Right kidney (tissue), 1 donor: ENCODE measurements at regions not wholly inside any gene's neighbourhood (a gene's known extent, or its start where the extent isn't known, plus 50 kb on each side); places are given as distances from the start of the nearest gene placed in this dataset.
"Not testable (repeated sequence)": the region's sequence is repeated elsewhere in the genome, so short reads cannot be mapped to it uniquely, and the experiment has no call there.

Experiments
- DNase-seq: peaks from one replicate; pipeline ENCODE4 v3.0.0-alpha.2; 2016

GRCh38 chr16:7962091-7962879 lies 628.0 kb downstream of the TMEM114 start:
- DNase-seq: no peak

DNA sequence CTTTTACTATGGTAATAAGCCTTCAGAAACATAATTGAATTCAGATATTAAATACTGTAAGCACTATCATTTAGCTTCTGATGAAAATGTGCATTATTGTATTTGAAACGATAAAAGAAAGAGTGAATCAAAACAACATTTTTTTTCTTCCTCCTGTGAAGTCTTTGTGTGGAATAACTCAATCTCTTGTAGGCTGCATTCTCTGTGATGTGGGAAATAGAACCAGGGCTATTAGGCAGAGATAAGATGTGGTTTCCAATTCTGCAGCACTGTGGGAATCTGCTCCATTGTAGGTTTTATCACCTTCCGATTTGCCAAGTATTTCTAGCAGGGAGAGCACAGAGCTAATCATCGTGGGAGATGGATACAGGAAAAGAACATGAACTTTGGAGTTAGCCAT lies 624.5 kb downstream of the RBFOX1 start:
- no peak for DNase-seq

DNA sequence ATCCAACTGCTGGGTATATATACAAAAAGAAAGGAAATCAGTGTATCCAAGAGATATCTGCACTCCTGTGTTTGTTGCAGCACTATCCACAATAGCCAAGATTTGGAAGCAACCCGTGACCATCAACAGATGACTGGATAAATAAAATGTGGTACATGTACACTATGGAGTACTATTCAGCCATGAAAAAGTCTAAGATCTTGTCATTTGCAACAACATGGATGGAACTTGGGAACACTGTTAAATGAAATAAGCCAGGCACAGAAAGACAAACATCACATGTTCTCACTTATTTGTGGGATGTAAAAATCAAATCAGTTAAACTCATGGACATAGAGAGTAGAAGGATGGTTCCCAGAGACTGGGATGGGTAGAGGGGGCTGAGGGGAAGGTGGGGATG lies 620.7 kb downstream of the RBFOX1 start:
- DNase-seq: no peak

GRCh38 chr16:7946142-7946541 lies 613.5 kb downstream of the RBFOX1 start:
- DNase-seq: no peak

DNA sequence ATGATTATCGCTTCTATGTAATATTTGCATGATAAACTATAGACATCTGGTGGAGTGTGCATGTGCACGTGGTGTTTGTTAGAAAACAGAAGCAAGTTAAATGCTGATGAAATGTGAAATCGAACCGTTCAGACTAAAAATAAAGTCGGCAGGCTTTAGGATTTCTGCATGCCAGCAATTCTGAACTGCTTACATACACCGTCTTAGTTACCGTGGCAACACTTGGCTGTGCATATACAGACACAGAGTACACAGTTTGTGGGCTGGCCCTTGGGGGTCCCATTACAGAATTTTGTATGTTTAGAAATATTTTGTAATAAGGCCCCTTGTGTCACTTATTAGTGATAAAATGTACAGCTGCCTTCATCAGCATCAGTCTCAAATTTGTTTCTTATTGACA lies 605.5 kb downstream of the RBFOX1 start:
- DNase-seq: no peak

DNA sequence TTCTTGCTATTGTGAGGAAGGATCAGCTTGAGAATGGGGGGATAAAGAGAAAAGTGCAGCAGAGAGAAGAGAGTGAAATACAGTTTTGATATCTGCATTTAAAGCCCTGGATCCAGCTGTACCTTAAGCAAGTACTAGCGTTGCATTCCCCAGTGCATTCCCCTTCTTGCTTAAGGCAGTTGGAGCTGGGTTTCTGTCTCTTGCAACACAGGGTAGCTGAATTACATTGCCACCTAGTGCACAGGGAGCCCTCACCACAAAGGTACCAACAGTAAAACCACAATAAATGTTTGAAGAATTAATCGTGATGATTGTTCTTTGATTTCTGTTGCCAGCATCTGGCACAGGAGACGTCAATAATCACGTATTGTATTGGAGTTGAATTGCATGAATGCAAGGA lies 588.7 kb downstream of the RBFOX1 start:
- no peak for DNase-seq

GRCh38 chr16:7919782-7920181 lies 587.1 kb downstream of the RBFOX1 start:
- no peak for DNase-seq

- no peak for DNase-seq
These were observed 582.1 kb downstream of the RBFOX1 start for GRCh38 chr16:7914748-7915147.

- DNase-seq: no peak
These were observed 579.5 kb downstream of the RBFOX1 start for GRCh38 chr16:7912132-7912531.

GRCh38 chr16:7910116-7910515 lies 577.5 kb downstream of the RBFOX1 start:
- DNase-seq: no peak

- peak; percentile 4 for DNase-seq
These were observed 555.8 kb downstream of the RBFOX1 start for GRCh38 chr16:7888411-7888810.

DNA sequence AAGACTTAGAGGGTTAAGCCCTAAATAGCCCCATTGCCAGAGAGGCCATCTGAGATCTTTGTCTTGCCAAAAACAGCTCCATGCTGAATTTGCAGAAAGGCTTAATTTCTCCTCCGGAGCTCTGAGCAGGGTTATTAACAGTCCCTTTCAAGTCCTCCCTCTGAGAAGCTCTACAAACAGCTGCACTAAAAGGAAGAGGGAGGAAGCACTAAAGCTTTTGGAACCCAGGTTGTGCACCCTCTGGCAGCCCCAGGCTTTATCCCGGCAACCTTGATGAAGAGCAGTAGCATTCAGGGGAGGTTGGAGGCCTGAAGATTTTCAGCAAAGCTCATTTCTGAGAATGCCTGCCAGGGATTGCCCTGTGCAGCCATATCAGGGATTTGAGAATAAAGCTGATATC lies 554.7 kb downstream of the RBFOX1 start:
- no peak for DNase-seq

DNA sequence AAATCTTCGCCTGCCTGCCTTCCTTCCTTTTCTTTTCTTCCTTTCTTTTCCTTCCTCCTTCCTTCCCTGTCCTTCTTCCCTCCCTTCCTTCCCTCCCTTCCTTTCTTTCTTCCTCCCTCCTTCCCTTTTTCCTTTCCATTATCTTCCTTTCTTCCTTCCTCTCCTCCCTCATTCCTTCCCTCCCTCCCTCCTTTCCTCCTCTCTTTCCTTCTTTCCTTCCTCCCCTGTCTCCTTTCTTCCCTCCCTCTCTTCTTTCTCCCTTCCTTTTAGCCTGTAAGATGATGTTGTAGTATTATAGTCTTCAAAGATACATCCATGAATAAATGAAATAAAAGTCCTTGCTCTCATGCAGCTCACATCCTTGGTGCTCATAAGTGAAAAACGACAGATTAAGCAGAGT lies 539.3 kb downstream of the RBFOX1 start:
- DNase-seq: no peak

DNA sequence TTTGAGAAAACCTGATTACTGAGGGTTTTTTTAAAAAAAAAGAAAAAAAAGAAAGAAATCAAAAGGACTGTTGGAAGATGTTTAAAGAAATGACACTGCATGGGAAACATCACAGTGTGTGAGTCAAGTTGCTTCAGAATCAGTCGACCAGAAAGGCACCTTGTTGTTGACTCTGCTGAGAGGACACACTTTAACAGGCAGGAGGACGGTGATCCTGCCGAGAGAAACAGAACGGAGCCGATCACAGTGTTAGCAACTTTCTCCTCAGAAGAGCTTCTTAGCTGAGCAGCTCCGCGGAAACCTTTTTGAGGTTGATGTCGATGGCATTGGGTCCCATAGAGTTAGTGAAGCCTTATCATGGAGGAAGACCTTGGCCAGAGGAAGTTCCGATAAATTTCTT lies 538.7 kb downstream of the RBFOX1 start:
- DNase-seq: no peak

DNA sequence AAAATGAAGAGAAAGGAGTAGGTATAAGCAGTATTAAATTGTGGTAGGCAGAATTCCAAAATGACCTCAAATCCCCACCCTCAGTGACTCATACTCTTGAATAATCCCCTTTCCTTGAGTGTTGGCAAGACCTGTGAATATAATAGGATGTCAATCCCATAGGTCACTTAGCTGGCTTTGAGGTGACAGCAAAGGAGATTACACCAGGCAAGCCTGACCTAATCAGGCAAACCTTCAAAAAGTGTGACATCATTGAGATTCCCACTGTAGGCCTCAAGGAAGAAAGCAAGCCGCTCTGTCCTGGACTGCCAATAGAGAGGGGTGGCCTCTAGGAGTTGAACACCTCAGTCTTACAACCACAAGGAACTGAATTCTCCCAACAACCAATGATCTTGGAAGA lies 535.2 kb downstream of the RBFOX1 start:
- no peak for DNase-seq

GRCh38 chr16:7866144-7866543 lies 533.5 kb downstream of the RBFOX1 start:
- DNase-seq: no peak

DNA sequence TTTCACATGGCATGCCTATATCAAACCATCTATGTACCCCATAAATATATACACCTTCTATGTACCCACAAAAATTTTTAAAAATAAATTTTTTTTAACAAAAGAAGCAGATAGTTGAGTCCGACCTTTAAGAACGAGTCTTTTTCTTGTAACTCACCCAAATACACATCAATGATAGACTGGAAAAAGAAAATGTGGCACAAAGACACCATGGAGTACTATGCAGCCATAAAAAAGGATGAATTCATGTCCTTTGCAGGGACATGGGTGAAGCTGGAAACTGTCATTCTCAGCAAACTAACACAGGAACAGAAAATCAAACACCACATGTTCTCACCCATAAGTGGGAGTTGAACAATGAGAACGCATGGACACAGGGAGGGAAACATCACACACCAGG lies 532.7 kb downstream of the RBFOX1 start:
- not testable (repeated sequence) for DNase-seq

- no peak for DNase-seq
These were observed 529.4 kb downstream of the RBFOX1 start for GRCh38 chr16:7861891-7862582.

- no peak for DNase-seq
These were observed 520.6 kb downstream of the RBFOX1 start for GRCh38 chr16:7853197-7853596.

DNA sequence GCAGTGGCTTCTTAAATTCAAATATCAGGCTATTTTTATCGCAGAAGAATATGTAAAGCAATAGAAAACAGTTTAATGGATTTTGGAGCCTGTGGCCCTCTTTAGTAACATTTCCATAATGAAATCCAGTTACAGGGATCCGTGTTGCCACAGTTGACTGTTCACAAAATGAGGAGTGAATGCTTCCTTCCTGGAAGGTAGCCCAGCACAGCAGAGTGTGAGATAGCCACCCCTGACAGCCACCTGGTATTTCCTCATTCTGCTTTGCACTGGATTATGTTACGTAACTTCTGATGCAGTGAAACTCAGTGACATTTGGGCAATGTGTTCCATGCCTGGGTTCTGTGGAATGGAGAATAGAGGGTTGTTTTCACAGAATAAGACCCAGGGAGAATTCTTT lies 517.2 kb downstream of the RBFOX1 start:
- DNase-seq: no peak

GRCh38 chr16:7843261-7843660 lies 510.6 kb downstream of the RBFOX1 start:
- DNase-seq: no peak

DNA sequence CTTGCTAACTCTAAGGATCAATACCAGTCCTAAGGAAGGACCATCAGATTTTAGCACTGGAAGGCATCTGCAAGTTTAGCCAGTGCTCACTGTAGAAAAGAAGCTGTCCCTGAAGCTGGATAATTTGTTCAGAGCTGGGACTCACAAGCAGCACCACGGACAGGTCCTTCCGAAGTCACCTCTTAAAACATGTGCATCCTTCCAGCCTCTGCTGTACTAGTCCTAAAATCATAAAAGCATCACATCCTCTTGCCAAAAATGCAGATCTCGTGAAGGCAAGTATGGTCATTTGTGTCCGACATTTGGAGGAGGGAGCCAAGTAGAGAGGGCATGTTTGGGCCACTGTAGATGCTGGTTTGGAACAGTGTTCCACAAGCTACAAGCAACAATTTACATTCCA lies 506.9 kb downstream of the RBFOX1 start:
- no peak for DNase-seq

GRCh38 chr16:7834771-7835431 lies 502.3 kb downstream of the RBFOX1 start:
- DNase-seq: no peak

DNA sequence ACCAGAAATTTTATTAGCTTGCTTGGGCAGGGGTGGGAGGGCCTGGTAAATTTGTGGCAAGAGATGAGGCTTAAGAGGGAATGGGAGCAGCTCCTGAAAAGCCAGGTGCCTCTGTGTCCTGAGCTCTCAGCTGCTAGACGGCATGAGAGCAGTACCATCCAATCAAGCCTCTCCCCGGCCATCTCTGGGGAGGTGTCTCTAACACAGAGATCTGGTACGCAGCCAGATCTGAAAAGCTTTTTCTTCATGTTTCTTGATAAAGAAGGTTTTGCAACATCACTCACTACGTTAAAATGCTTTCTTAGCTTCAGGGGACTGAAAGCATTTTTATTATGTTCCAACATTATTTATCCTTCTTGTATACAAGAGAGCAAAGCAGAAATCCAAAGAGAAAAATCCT lies 488.2 kb downstream of the RBFOX1 start:
- DNase-seq: no peak
